ENCODE measurements at regions not wholly inside any gene's neighbourhood (a gene's known extent, or its start where the extent isn't known, plus 50 kb on each side); places are given as distances from the start of the nearest gene placed in this dataset.

GRCh38 chr15:96124436-96124835, 206.1 kb upstream of the NR2F2 start:
- no peak overlapping the region for H3K4me3 ChIP-seq (ENCODE audit: control insufficient read depth in 2 of 3, extremely low read depth in 1 of 3, insufficient read depth in 2 of 3, low read depth in 1 of 3, low read length in 3 of 3)
- DNase-seq (ENCODE audit: low read depth, low spot score): no peak
- H2AFZ ChIP-seq (ENCODE audit: control insufficient read depth, low read length): no peak overlapping the region
- dilution Hi-C loops (cut with MboI; ENCODE audit: extremely low pct_ligation_motif_present, low sequenced_read_pairs): no loop called here
- H3K36me3 ChIP-seq (ENCODE audit: control insufficient read depth in 2 of 2, extremely low read depth in 1 of 2, insufficient read depth in 2 of 2, low read length in 2 of 2): no peaks in the 10 kb centered on the region
- no peak overlapping the region for H3K4me2 ChIP-seq (ENCODE audit: control insufficient read depth, extremely low read depth, insufficient read depth, low read depth, low read length)
- H4K20me1 ChIP-seq (ENCODE audit: control insufficient read depth, extremely low read depth, insufficient read depth, low read length): no peaks in the 10 kb centered on the region
- no peak for FAIRE-seq
- no peaks in the 10 kb centered on the region for H3K79me2 ChIP-seq (ENCODE audit: control insufficient read depth, insufficient read depth, low read length)
- no peak overlapping the region for H3K27ac ChIP-seq (ENCODE audit: control insufficient read depth, insufficient read depth, low read length)
- H3K4me1 ChIP-seq (ENCODE audit: control insufficient read depth, extremely low read depth, insufficient read depth, low read length): peaks cover 7% of the 10 kb centered on the region
- no peaks in the 10 kb centered on the region for H3K27me3 ChIP-seq (ENCODE audit: control insufficient read depth, extremely low read depth, insufficient read depth, low read length)
- H3K9me3 ChIP-seq (ENCODE audit: control insufficient read depth, low read depth, low read length): no peaks in the 10 kb centered on the region
- no peaks in the 10 kb centered on the region for H3K9me1 ChIP-seq (ENCODE audit: control insufficient read depth, extremely low read depth, insufficient read depth, low read length)
- no peak overlapping the region for H3K9ac ChIP-seq (ENCODE audit: control insufficient read depth, extremely low read depth, insufficient read depth, low read length)
- TF ChIP-seq EZH2 (IDR thresholded peaks at IDR 0.05; ENCODE audit: low read length) (no peak), CTCF (optimal IDR thresholded peaks at IDR 0.05 in 1 of 3, IDR thresholded peaks at IDR 0.05 in 1 of 3, conservative IDR thresholded peaks at IDR 0.05 in 1 of 3; ENCODE audit: extremely low read depth in 1 of 3, insufficient read depth in 2 of 3, low read length in 3 of 3) (no peak)

- Histone ChIP-seq H3K4me3 (ENCODE audit: control insufficient read depth in 2 of 3, extremely low read depth in 1 of 3, insufficient read depth in 2 of 3, low read depth in 1 of 3, low read length in 3 of 3) (no peak overlapping the region), H4K20me1 (ENCODE audit: control insufficient read depth, extremely low read depth, insufficient read depth, low read length) (no peaks in the 10 kb centered on the region), H3K36me3 (ENCODE audit: control insufficient read depth in 2 of 2, extremely low read depth in 1 of 2, insufficient read depth in 2 of 2, low read length in 2 of 2) (no peaks in the 10 kb centered on the region), H3K79me2 (ENCODE audit: control insufficient read depth, insufficient read depth, low read length) (no peaks in the 10 kb centered on the region), H3K9me1 (ENCODE audit: control insufficient read depth, extremely low read depth, insufficient read depth, low read length) (no peaks in the 10 kb centered on the region), H2AFZ (ENCODE audit: control insufficient read depth, low read length) (no peak overlapping the region), H3K27ac (ENCODE audit: control insufficient read depth, insufficient read depth, low read length) (no peak overlapping the region), H3K4me1 (ENCODE audit: control insufficient read depth, extremely low read depth, insufficient read depth, low read length) (peaks cover 7% of the 10 kb centered on the region), H3K4me2 (ENCODE audit: control insufficient read depth, extremely low read depth, insufficient read depth, low read depth, low read length) (no peak overlapping the region), H3K27me3 (ENCODE audit: control insufficient read depth, extremely low read depth, insufficient read depth, low read length) (no peaks in the 10 kb centered on the region), H3K9ac (ENCODE audit: control insufficient read depth, extremely low read depth, insufficient read depth, low read length) (no peak overlapping the region), H3K9me3 (ENCODE audit: control insufficient read depth, low read depth, low read length) (no peaks in the 10 kb centered on the region)
- DNase-seq (ENCODE audit: low read depth, low spot score) (no peak), FAIRE-seq (no peak)
- TF ChIP-seq EZH2 (IDR thresholded peaks at IDR 0.05; ENCODE audit: low read length): no peak
- no peak for TF ChIP-seq CTCF (optimal IDR thresholded peaks at IDR 0.05 in 1 of 3, IDR thresholded peaks at IDR 0.05 in 1 of 3, conservative IDR thresholded peaks at IDR 0.05 in 1 of 3; ENCODE audit: extremely low read depth in 1 of 3, insufficient read depth in 2 of 3, low read length in 3 of 3)
- dilution Hi-C loops (cut with MboI; ENCODE audit: extremely low pct_ligation_motif_present, low sequenced_read_pairs): no loop called here
Measured at GRCh38 chr15:96125721-96126415, 204.6 kb upstream of the NR2F2 start.

All from keratinocyte (primary cell).